Osteoblast (primary cell): ENCODE measurements at regions not wholly inside any gene's neighbourhood (a gene's known extent, or its start where the extent isn't known, plus 50 kb on each side); places are given as distances from the start of the nearest gene placed in this dataset.

Experiments used
- DNase-seq: peaks from one replicate; pipeline ENCODE4 v3.0.0; 2011; ENCODE audit warnings: low spot score, mixed read lengths; ENCODE audit not compliant: insufficient read length; ENCODE audit errors: missing footprints
- H2AFZ ChIP-seq: 2 replicates; pipeline ENCODE4 v1.6.0; 2011; ENCODE audit warnings: mild to moderate bottlenecking, low read length
- H3K27ac ChIP-seq: 2 replicates; pipeline ENCODE4 v1.5.1; 2011; ENCODE audit warnings: mild to moderate bottlenecking, low read depth, low read length, moderate library complexity
- H3K27me3 ChIP-seq: 2 replicates; pipeline ENCODE4 v1.6.0; 2012; ENCODE audit warnings: mild to moderate bottlenecking, control low read depth, inconsistent platforms, low read length, moderate library complexity; ENCODE audit not compliant: insufficient read depth
- H3K36me3 ChIP-seq: 2 replicates; pipeline ENCODE4 v1.5.1; 2011; ENCODE audit warnings: mild to moderate bottlenecking, low read length, control low read depth, moderate library complexity; ENCODE audit not compliant: insufficient read depth
- H3K4me1 ChIP-seq: 2 replicates; pipeline ENCODE4 v1.5.1; 2011; ENCODE audit warnings: mild to moderate bottlenecking, low read length, control low read depth, moderate library complexity; ENCODE audit not compliant: insufficient read depth
- H3K4me2 ChIP-seq: 2 replicates; pipeline ENCODE4 v1.6.0; 2011; ENCODE audit warnings: mild to moderate bottlenecking, low read length; ENCODE audit not compliant: insufficient read depth
- H3K4me3 ChIP-seq: fragments of 200-600 bp; sonication (generic); 3 replicates; pipeline ENCODE4 v1.5.1; 2012; ENCODE audit warnings: mild to moderate bottlenecking, low read length, inconsistent platforms; ENCODE audit not compliant: insufficient read depth
- H3K79me2 ChIP-seq: 2 replicates; pipeline ENCODE4 v1.6.0; 2012; ENCODE audit warnings: mild to moderate bottlenecking, low read length, control low read depth, inconsistent platforms; ENCODE audit not compliant: insufficient read depth
- H3K9me3 ChIP-seq: 2 replicates; pipeline ENCODE4 v1.5.1; 2011; ENCODE audit warnings: low read depth, low read length, control low read depth
- H4K20me1 ChIP-seq: 2 replicates; pipeline ENCODE4 v1.6.0; 2012; ENCODE audit warnings: mild to moderate bottlenecking, low read length, control low read depth; ENCODE audit not compliant: insufficient read depth
- TF ChIP-seq, protein P1 (sequence below): IDR thresholded peaks from 2 replicates; pipeline ENCODE4 v1.5.1; 2011; ENCODE audit warnings: mild to moderate bottlenecking, low read depth, low read length, moderate library complexity; ENCODE audit errors: extremely low read depth

- no peaks in the 10 kb centered on the region for H3K9me3 ChIP-seq
- H3K4me3 ChIP-seq: no peak overlapping the region
- H3K79me2 ChIP-seq: no peaks in the 10 kb centered on the region
- H3K4me1 ChIP-seq: no peaks in the 10 kb centered on the region
- H3K36me3 ChIP-seq: no peaks in the 10 kb centered on the region
- no peak overlapping the region for H2AFZ ChIP-seq
- H3K4me2 ChIP-seq: no peak overlapping the region
- TF ChIP-seq, protein P1, sequence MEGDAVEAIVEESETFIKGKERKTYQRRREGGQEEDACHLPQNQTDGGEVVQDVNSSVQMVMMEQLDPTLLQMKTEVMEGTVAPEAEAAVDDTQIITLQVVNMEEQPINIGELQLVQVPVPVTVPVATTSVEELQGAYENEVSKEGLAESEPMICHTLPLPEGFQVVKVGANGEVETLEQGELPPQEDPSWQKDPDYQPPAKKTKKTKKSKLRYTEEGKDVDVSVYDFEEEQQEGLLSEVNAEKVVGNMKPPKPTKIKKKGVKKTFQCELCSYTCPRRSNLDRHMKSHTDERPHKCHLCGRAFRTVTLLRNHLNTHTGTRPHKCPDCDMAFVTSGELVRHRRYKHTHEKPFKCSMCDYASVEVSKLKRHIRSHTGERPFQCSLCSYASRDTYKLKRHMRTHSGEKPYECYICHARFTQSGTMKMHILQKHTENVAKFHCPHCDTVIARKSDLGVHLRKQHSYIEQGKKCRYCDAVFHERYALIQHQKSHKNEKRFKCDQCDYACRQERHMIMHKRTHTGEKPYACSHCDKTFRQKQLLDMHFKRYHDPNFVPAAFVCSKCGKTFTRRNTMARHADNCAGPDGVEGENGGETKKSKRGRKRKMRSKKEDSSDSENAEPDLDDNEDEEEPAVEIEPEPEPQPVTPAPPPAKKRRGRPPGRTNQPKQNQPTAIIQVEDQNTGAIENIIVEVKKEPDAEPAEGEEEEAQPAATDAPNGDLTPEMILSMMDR: no peak
- no peaks in the 10 kb centered on the region for H4K20me1 ChIP-seq
- DNase-seq: no peak
- H3K27ac ChIP-seq: no peak overlapping the region
- H3K27me3 ChIP-seq: no peaks in the 10 kb centered on the region
Measured at GRCh38 chr5:136720674-136721073, 355.3 kb upstream of the TRPC7 start.

GRCh38 chr5:136717917-136718316, 352.6 kb upstream of the TRPC7 start:
- no peaks in the 10 kb centered on the region for H3K4me1 ChIP-seq
- no peaks in the 10 kb centered on the region for H4K20me1 ChIP-seq
- H3K4me2 ChIP-seq: no peak overlapping the region
- no peak overlapping the region for H3K4me3 ChIP-seq
- H3K79me2 ChIP-seq: no peaks in the 10 kb centered on the region
- H2AFZ ChIP-seq: no peak overlapping the region
- DNase-seq: no peak
- TF ChIP-seq, protein P1: no peak
- H3K9me3 ChIP-seq: no peaks in the 10 kb centered on the region
- no peak overlapping the region for H3K27ac ChIP-seq
- H3K27me3 ChIP-seq: no peaks in the 10 kb centered on the region
- no peaks in the 10 kb centered on the region for H3K36me3 ChIP-seq

DNA sequence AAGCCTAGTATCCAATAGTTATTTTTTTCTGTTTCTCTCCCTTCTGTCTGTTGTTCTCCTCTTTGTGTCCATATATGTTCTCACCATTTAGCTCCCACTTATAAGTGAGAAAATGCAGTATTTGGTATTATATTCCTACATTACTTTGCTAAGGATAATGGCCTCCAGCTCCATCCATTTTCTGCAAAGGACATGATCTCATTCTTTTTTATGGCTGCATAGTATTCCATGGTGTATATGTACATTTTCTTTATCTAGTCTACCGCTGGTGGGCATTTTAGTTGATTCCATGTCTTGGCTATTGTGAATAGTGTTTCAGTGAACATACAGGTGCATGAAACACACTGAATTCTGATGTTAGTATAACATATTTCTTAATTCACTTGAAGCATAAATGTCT, 348.9 kb upstream of the TRPC7 start:
- H4K20me1 ChIP-seq: no peaks in the 10 kb centered on the region
- H2AFZ ChIP-seq: no peak overlapping the region
- H3K27ac ChIP-seq: no peak overlapping the region
- TF ChIP-seq, protein P1: no peak
- no peaks in the 10 kb centered on the region for H3K9me3 ChIP-seq
- H3K36me3 ChIP-seq: no peaks in the 10 kb centered on the region
- no peaks in the 10 kb centered on the region for H3K4me1 ChIP-seq
- no peak for DNase-seq
- no peaks in the 10 kb centered on the region for H3K27me3 ChIP-seq
- no peak overlapping the region for H3K4me3 ChIP-seq
- no peaks in the 10 kb centered on the region for H3K79me2 ChIP-seq
- no peak overlapping the region for H3K4me2 ChIP-seq

DNA sequence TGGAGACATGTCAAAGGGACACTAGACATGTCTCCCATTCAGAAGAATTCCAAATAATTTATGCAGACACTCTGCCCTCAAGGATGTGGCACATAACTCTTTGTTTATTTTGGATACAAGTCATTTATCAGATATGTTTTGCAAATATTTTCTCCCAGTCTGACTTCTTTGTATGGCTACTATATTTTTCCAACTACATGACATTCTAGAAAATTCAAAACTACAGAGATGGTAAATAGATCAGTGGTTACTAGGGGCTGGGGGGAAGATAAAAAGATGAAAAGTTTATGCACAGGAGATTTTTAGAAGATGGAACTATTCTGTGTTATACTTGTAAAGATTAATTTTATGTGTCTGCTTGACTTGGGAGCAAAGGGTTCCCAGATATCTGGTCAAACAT, 347.3 kb upstream of the TRPC7 start:
- no peak overlapping the region for H3K27ac ChIP-seq
- DNase-seq: no peak

More for the DNA sequence above, 347.3 kb upstream of the TRPC7 start:
- H3K27me3 ChIP-seq: no peaks in the 10 kb centered on the region
- no peak overlapping the region for H3K4me2 ChIP-seq
- no peak overlapping the region for H2AFZ ChIP-seq
- no peaks in the 10 kb centered on the region for H3K9me3 ChIP-seq
- H3K4me3 ChIP-seq: no peak overlapping the region
- H3K4me1 ChIP-seq: no peaks in the 10 kb centered on the region
- no peaks in the 10 kb centered on the region for H3K36me3 ChIP-seq
- H4K20me1 ChIP-seq: no peaks in the 10 kb centered on the region
- TF ChIP-seq, protein P1: no peak
- H3K79me2 ChIP-seq: no peaks in the 10 kb centered on the region
